HG02678 (cell line): ENCODE measurements at regions not wholly inside any gene's neighbourhood (a gene's known extent, or its start where the extent isn't known, plus 50 kb on each side); places are given as distances from the start of the nearest gene placed in this dataset.

Experiments used
- ATAC-seq: cut with Tn5 transposase; IDR thresholded peaks from one replicate; pipeline ENCODE4 v1.9.1; 2021; ENCODE audit warnings: mild to moderate bottlenecking, moderate library complexity; ENCODE audit not compliant: unreplicated experiment

GRCh38 chr1:189834813-189835212, 642.9 kb downstream of the BRINP3 start:
- ATAC-seq = no peak

GRCh38 chr1:189847613-189848012, 630.1 kb downstream of the BRINP3 start:
- ATAC-seq = no peak

- no peak for ATAC-seq
Observed at GRCh38 chr1:189851806-189852367, 625.8 kb downstream of the BRINP3 start.

GRCh38 chr1:189859385-189859977, 618.2 kb downstream of the BRINP3 start:
- ATAC-seq = peak; percentile 54

GRCh38 chr1:189866606-189867005, 611.1 kb downstream of the BRINP3 start:
- no peak for ATAC-seq

GRCh38 chr1:189868021-189868420, 609.6 kb downstream of the BRINP3 start:
- no peak for ATAC-seq

GRCh38 chr1:189874715-189875435, 602.8 kb downstream of the BRINP3 start:
- ATAC-seq = no peak

- no peak for ATAC-seq
Observed at GRCh38 chr1:189880135-189880534, 597.5 kb downstream of the BRINP3 start.

GRCh38 chr1:189899686-189900425, 577.8 kb downstream of the BRINP3 start:
- ATAC-seq = no peak

GRCh38 chr1:189904509-189904908, 573.2 kb downstream of the BRINP3 start:
- no peak for ATAC-seq

- no peak for ATAC-seq
Observed at GRCh38 chr1:189908113-189908512, 569.6 kb downstream of the BRINP3 start.

- ATAC-seq = no peak
Observed at GRCh38 chr1:189921613-189922012, 556.1 kb downstream of the BRINP3 start.

- no peak for ATAC-seq
Observed at GRCh38 chr1:189927641-189928040, 550.0 kb downstream of the BRINP3 start.

- no peak for ATAC-seq
Observed at GRCh38 chr1:189929501-189930099, 548.1 kb downstream of the BRINP3 start.

- ATAC-seq = no peak
Observed at GRCh38 chr1:189936861-189937260, 540.8 kb downstream of the BRINP3 start.

GRCh38 chr1:189939967-189940366, 537.7 kb downstream of the BRINP3 start:
- ATAC-seq = no peak

- no peak for ATAC-seq
Observed at GRCh38 chr1:189941922-189942321, 535.7 kb downstream of the BRINP3 start.

- ATAC-seq = no peak
Observed at GRCh38 chr1:189958756-189959155, 518.9 kb downstream of the BRINP3 start.

GRCh38 chr1:189960769-189961168, 516.9 kb downstream of the BRINP3 start:
- no peak for ATAC-seq

GRCh38 chr1:189962181-189962580, 515.5 kb downstream of the BRINP3 start:
- ATAC-seq = no peak
